Adipose tissue (tissue), 3 donors: ENCODE measurements at regions not wholly inside any gene's neighbourhood (a gene's known extent, or its start where the extent isn't known, plus 50 kb on each side); places are given as distances from the start of the nearest gene placed in this dataset.

Experiments used
- H3K27ac ChIP-seq: one replicate; pipeline ENCODE4 v1.5.1; 2013; ENCODE audit warnings: low read depth, low read length
- WGBS, 3 donors: extraction: QIAGEN DNeasy Blood & Tissue Kit; methylation state at CpG; one replicate each; pipeline ENCODE4 v1.1.7; 2013; 5-methylcytosine and 5-hydroxymethylcytosine counted together
- donor health status: healthy with polysubstance abuse.
- donor health status: Bipolar disorder and iron deficiency.
- donor health status: healthy.

DNA sequence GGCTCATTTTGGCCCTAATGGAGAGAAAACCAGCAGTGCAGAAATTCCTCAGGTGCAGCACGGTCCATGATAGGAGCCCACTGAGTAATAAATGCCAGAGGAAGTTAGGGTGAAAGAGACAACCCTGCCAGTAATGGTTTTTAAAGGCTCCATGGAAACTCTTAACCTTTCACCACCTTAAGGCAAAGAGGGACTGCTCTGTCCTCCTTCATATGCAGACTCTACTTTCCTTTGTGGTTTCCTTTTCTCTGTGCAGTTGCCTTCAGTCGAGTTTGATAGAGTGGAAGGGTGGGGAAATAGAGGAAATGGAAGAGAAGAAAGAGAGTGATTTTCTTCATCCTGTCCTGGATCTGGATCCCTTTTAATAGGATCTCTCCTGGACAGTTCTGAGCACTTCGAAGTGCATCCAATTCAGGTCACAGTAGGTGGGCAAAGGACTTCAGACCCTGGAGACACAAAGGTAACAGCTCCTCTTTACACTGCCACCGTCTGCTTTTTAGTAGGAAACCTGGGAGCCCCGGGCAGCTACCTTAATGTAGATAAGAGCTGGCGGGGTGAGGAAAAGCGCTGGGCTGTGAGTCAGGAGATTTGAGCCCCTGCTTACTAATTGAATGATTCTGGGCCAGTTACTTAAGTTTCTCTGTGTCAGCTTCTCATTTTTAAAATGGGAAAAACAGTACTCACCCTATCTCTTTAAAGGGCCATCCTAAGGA, 294.8 kb downstream of the KCNRG start:
- no peak overlapping the region for H3K27ac ChIP-seq
- WGBS, 3 donors: 41 to 52% (median 52%) methylated on average over 7 of the region's 7 CpGs

DNA sequence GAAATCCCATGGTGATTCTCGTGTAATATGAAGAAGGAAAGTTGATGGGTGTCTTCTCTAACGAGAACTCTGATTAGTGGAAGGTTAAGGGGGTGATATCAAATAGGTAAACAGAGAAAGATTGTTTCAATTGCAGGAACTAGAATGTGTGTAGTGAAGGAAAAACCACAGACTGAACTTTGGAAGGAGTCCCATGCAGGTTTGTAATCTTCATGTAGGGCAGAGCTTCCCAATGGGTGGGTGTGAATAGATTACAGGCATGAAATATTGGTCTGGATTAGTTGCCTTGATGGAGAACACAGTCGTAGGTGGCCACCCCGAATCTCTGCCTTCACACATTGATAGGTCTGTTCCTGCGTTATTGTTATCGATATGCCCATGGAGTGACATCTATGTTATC, 295.5 kb downstream of the KCNRG start:
- WGBS, 3 donors: 82 to 91% (median 89%) methylated on average over 6 of the region's 6 CpGs
- no peak overlapping the region for H3K27ac ChIP-seq

GRCh38 chr13:50318887-50319286, 303.6 kb downstream of the KCNRG start:
- H3K27ac ChIP-seq: no peak overlapping the region
- WGBS, 3 donors: 96 to 97% (median 97%) methylated on average over 4 of the region's 4 CpGs

- WGBS, 3 donors: 29 to 47% (median 45%) methylated on average over 2 of the region's 2 CpGs
- no peak overlapping the region for H3K27ac ChIP-seq
Measured at GRCh38 chr13:50319635-50320255, 304.5 kb downstream of the KCNRG start.

DNA sequence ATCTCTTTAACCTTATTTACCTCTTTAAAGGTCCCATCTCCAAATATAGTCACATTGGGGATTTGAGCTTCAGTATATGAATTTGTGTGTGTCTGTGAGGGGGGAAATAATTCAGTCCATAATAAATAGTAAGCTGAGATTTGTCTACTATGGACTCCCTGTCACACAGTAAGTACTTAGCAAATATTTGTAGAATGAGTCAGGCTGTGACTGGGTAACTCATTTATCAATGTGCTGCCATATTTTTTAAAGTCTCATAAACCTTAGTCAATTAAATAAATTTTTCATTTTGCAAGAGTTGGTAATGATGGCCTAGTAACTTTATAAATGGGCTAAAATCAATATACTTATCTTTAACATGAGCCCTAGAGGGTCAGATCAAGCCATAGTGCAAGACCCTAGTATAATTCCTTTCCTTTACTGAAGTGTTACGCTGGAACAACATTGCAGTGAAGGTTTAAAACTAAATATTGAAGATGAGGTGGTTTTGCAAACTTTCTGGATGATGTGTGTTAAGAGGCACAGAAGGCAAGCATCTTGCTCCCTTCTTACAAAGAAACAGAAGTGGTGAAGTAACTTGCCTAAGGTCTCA, 305.1 kb downstream of the KCNRG start:
- H3K27ac ChIP-seq: no peak overlapping the region
- 0 to 2% (median 0%) methylated on average over 1 of the region's 1 CpG for WGBS, 3 donors

GRCh38 chr13:50322006-50322405, 306.8 kb downstream of the KCNRG start:
- WGBS, 3 donors: 67 to 79% (median 74%) methylated on average over 3 of the region's 3 CpGs
- no peak overlapping the region for H3K27ac ChIP-seq

DNA sequence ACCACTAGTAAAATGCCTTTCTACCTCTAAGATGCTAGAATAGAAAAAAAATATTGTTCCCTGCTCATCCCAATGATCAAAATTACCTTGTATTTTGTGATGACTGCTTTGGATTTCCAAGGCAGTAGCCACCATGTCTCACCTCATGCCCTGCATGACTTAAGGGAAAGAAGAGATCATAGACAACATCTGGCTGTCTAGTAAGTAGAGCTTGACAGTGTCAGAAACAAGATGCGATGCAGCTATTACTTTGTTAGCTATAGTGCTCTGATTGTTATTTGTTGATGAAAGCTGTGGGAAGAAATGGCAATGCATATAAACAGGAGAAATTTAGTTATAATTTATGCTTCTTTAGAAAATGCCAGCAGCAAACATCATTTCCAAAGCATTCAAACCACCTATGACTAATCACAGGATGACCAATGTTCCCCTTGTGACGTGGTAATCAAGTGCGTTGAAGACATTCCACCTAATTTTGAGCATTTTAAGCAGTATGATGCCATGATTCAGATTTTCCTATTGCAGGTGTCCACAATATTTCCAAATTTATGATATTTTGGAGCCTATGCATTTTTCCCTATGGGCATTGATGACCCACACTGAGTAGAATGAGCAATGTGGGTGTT, 308.3 kb downstream of the KCNRG start:
- WGBS, 3 donors: 92 to 94% (median 92%) methylated on average over 3 of the region's 3 CpGs
- H3K27ac ChIP-seq: no peak overlapping the region

GRCh38 chr13:50326271-50326670, 311.0 kb downstream of the KCNRG start:
- WGBS, 3 donors: 78 to 86% (median 86%) methylated on average over 3 of the region's 3 CpGs
- H3K27ac ChIP-seq: no peak overlapping the region

DNA sequence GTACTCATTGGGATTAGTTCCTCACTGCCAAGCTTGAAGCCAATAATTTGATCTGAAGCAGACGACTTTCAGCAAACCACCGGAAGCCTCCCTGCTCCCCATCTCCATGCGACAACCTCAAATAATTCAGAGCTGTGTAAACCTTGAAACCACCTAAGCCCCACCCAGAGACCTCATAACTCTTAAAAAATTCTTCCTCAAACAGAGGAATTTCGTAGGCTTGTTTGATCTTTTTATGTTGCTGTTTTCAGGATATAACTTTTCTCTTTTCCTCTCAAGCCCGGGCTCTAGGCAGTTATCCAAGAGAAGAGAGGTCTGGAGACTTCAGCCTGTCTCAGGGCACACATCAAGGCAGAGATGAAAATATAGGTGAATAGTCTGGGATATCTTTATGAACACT, 311.6 kb downstream of the KCNRG start:
- 42 to 55% (median 45%) methylated on average over 5 of the region's 5 CpGs for WGBS, 3 donors
- H3K27ac ChIP-seq: no peak overlapping the region

DNA sequence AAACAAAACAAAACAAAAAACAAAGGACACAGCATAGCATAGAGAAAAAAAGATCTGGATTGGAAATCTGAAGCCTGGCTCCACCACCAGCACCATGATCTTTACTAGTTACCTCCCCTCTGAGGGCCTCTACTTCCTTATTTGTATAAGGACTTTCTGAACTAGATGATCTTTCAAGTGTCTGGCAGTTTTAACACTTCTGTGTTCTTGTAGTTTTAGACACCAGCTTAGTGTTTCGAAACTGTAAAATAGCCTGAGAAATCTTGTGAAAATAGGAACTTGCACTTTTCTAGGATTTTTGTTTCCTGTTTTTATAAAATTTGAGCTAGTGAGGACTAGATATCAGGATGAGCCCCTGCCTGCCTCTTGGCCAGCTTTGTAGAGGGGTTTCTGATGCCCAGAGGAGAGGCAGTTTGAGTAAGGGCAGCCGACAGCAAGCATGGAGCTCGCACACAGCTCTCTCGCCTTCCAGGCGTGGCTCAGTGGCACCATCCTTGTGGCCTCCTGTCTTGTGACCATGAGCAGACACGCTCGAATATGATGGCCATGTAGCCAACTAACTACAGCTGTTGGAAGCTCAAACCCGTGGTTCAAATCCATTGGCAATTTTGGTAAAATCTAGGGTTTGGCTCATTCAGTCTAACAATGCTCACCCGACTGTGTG, 319.0 kb downstream of the KCNRG start:
- no peak overlapping the region for H3K27ac ChIP-seq
- 85 to 92% (median 87%) methylated on average over 9 of the region's 9 CpGs for WGBS, 3 donors

DNA sequence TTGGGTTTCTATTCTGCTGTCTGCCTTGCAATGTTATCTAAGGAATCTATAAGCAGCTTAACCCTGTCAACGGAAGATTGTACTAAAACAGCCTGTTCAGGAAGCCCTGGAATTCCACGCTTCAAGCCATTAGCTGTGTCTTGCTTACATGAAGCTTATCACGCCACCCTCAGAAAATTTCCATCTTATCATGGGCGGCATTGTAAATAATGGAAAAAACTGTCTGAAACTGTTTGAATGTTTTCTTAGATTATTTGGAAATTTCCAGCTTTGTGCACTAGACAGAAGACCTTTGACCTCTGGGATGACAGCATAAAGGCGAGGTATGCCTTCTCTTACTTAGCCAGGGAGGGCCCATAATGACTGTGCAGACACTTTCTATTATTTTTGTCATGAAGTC, 319.7 kb downstream of the KCNRG start:
- H3K27ac ChIP-seq: no peak overlapping the region
- WGBS, 3 donors: 73 to 93% (median 88%) methylated on average over 5 of the region's 5 CpGs

- WGBS, 3 donors: 68 to 86% (median 78%) methylated on average over 1 of the region's 1 CpG
- H3K27ac ChIP-seq: no peak overlapping the region
Measured at GRCh38 chr13:50339271-50339670, 324.0 kb downstream of the KCNRG start.

GRCh38 chr13:50340146-50340545, 324.9 kb downstream of the KCNRG start:
- WGBS, 3 donors: 74 to 89% (median 78%) methylated on average over 4 of the region's 4 CpGs
- H3K27ac ChIP-seq: no peak overlapping the region

DNA sequence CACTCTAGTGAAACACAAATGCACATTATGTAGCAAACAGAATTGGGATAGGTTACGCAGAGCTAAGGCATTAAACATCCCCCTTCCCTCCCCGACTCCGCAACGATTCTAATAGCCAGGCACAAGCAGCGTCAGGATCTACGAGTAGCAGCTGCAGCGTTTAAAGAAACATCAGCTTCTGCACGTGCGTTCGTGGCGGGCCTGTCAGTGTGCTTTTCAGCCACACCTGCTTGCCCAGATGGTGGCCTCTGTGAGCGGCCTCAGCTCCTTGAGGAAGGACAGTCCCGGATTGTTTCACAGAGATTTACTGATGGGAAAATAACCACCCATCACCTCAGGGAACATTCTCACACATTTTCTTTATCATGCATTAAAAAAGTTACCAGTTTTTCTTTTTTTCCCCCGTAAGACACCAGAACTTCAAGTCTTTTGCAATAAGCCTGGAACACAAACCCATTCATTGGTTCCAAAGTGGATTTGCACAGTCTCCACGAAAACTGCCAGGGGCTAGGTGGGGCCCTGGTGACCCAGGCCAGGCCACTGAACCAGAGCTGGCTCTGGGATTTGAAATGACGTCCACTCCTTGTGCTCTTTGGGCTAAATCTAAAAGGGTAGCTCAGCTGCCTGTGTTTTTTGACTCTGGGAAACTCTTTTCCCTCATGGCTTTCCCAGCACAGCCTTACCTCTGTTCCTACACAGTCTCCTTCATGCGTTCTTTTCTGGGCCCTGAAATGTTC, 325.5 kb downstream of the KCNRG start:
- WGBS, 3 donors: 71 to 73% (median 73%) methylated on average over 17 of the region's 17 CpGs
- no peak overlapping the region for H3K27ac ChIP-seq

GRCh38 chr13:50341526-50341925, 326.3 kb downstream of the KCNRG start:
- WGBS, 3 donors: 91 to 96% (median 93%) methylated on average over 2 of the region's 2 CpGs
- no peak overlapping the region for H3K27ac ChIP-seq

GRCh38 chr13:50344717-50345116, 329.5 kb downstream of the KCNRG start:
- WGBS, 3 donors: 60 to 76% (median 75%) methylated on average over 3 of the region's 3 CpGs
- no peak overlapping the region for H3K27ac ChIP-seq

DNA sequence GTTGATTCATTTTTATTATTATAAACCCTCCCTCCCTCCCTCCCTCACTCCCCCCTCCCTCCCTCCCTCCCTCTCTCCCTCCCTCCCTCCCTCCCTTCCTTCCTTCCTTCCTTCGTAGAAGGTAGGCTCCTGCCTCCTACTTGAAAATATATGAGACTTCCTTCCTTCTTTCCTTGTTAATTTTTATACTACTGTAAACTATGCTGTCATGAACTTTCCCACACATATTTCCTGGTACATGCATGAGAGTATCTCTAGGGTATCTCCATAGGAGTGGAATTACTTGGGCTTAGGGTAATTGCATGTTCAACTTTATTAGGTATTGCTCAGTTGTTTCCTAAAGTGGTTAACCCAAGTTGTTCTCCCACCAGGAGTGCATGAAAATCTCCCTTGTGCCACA, 330.6 kb downstream of the KCNRG start:
- no peak overlapping the region for H3K27ac ChIP-seq
- no CpG with 5 or more reads among the region's 1 CpG for WGBS, 3 donors

DNA sequence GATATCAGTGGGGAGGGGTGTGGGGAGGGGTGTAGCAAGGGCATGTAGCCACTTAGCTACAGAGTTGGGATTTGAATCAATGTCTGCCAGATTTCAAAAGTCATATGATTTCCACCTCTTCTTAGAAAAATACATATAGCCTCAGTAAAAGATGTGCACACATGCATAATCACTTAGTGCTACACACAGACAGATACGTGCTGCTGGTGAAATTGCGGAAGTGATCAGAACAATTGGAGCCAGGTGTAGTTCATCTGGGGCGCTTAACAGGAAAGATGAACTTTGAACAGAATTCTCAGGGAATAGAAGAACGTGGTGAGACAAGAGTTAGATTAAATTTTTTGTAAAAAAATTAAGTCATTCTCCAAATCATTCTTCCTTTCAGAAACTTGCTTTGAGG, 333.1 kb downstream of the KCNRG start:
- WGBS, 3 donors: 79 to 84% (median 84%) methylated on average over 4 of the region's 4 CpGs
- H3K27ac ChIP-seq: no peak overlapping the region
